HG03457 (cell line): ENCODE measurements at regions not wholly inside any gene's neighbourhood (a gene's known extent, or its start where the extent isn't known, plus 50 kb on each side); places are given as distances from the start of the nearest gene placed in this dataset.
"Not testable (repeated sequence)": the region's sequence is repeated elsewhere in the genome, so short reads cannot be mapped to it uniquely, and the experiment has no call there.

Experiments used
- ATAC-seq: cut with Tn5 transposase; IDR thresholded peaks from one replicate; pipeline ENCODE4 v1.9.1; 2021; ENCODE audit warnings: moderate number of reproducible peaks; ENCODE audit not compliant: unreplicated experiment

- no peak for ATAC-seq
These were observed 305.6 kb upstream of the ZEB2 start for GRCh38 chr2:144825331-144826020.

GRCh38 chr2:144824306-144825080 lies 304.6 kb upstream of the ZEB2 start:
- no peak for ATAC-seq

- ATAC-seq = no peak
These were observed 303.0 kb upstream of the ZEB2 start for GRCh38 chr2:144822966-144823365.

- no peak for ATAC-seq
These were observed 292.4 kb upstream of the ZEB2 start for GRCh38 chr2:144812288-144812687.

GRCh38 chr2:144801766-144802165 lies 281.8 kb upstream of the ZEB2 start:
- ATAC-seq = no peak

GRCh38 chr2:144801325-144801724 lies 281.4 kb upstream of the ZEB2 start:
- no peak for ATAC-seq

GRCh38 chr2:144798989-144799388 lies 279.1 kb upstream of the ZEB2 start:
- ATAC-seq = no peak

- ATAC-seq = no peak
These were observed 278.1 kb upstream of the ZEB2 start for GRCh38 chr2:144798034-144798433.

GRCh38 chr2:144796936-144797335 lies 277.0 kb upstream of the ZEB2 start:
- ATAC-seq = no peak

GRCh38 chr2:144796164-144796563 lies 276.2 kb upstream of the ZEB2 start:
- no peak for ATAC-seq

- ATAC-seq = no peak
These were observed 265.3 kb upstream of the ZEB2 start for GRCh38 chr2:144785253-144785652.

GRCh38 chr2:144780983-144781382 lies 261.1 kb upstream of the ZEB2 start:
- no peak for ATAC-seq

- no peak for ATAC-seq
These were observed 256.8 kb upstream of the ZEB2 start for GRCh38 chr2:144776766-144777165.

GRCh38 chr2:144774809-144775208 lies 254.9 kb upstream of the ZEB2 start:
- no peak for ATAC-seq

GRCh38 chr2:144771348-144771747 lies 251.4 kb upstream of the ZEB2 start:
- ATAC-seq = no peak

- no peak for ATAC-seq
These were observed 250.8 kb upstream of the ZEB2 start for GRCh38 chr2:144770616-144771230.

- ATAC-seq = not testable (repeated sequence)
These were observed 241.0 kb upstream of the ZEB2 start for GRCh38 chr2:144760939-144761338.

- ATAC-seq = no peak
These were observed 239.8 kb upstream of the ZEB2 start for GRCh38 chr2:144759746-144760145.

GRCh38 chr2:144758196-144758595 lies 238.3 kb upstream of the ZEB2 start:
- not testable (repeated sequence) for ATAC-seq

GRCh38 chr2:144753416-144753815 lies 233.5 kb upstream of the ZEB2 start:
- ATAC-seq = no peak

GRCh38 chr2:144751142-144751905 lies 231.4 kb upstream of the ZEB2 start:
- no peak for ATAC-seq
